Stomach smooth muscle (tissue), 2 donors: ENCODE measurements at regions not wholly inside any gene's neighbourhood (a gene's known extent, or its start where the extent isn't known, plus 50 kb on each side); places are given as distances from the start of the nearest gene placed in this dataset.
"Not testable (repeated sequence)": the region's sequence is repeated elsewhere in the genome, so short reads cannot be mapped to it uniquely, and the experiment has no call there.

Experiments
- H3K27ac ChIP-seq: one replicate; pipeline ENCODE4 v1.7.0; 2013; ENCODE audit warnings: mild to moderate bottlenecking, low read length, inconsistent platforms
- H3K27me3 ChIP-seq, 2 donors: one replicate each; pipeline ENCODE4 v1.7.0; 2013; ENCODE audit warnings: low read length in 2 of 2; ENCODE audit not compliant: insufficient read depth in 2 of 2, control insufficient read depth in 1 of 2
- H3K36me3 ChIP-seq, 2 donors: one replicate each; pipeline ENCODE4 v1.7.0; 2013; ENCODE audit warnings: low read length in 2 of 2; ENCODE audit not compliant: control insufficient read depth in 2 of 2, insufficient read depth in 2 of 2
- H3K4me1 ChIP-seq: one replicate; pipeline ENCODE4 v1.7.0; 2013; ENCODE audit warnings: low read length; ENCODE audit not compliant: control insufficient read depth, insufficient read depth
- H3K4me3 ChIP-seq, 2 donors: one replicate each; pipeline ENCODE4 v1.7.0; 2013; ENCODE audit warnings: low read length in 2 of 2
- H3K9ac ChIP-seq, 2 donors: one replicate each; pipeline ENCODE4 v1.7.0; 2013; ENCODE audit warnings: low read length in 2 of 2, mild to moderate bottlenecking in 1 of 2
- H3K9me3 ChIP-seq, 2 donors: one replicate each; pipeline ENCODE4 v1.7.0; 2013; ENCODE audit warnings: low read length in 2 of 2; ENCODE audit not compliant: control insufficient read depth in 2 of 2
- donor health status: healthy.
- donor health status: Pancreatic carcinoma.

- no peaks in the 10 kb centered on the region for H3K27me3 ChIP-seq
- no peak overlapping the region for H3K9ac ChIP-seq
- no peaks in the 10 kb centered on the region for H3K9me3 ChIP-seq
- peak overlapping the region; percentile 76 for H3K27ac ChIP-seq
- H3K4me1 ChIP-seq: peaks cover 17% of the 10 kb centered on the region
- H3K4me3 ChIP-seq: no peak overlapping the region
- no peaks in the 10 kb centered on the region for H3K36me3 ChIP-seq
Measured at GRCh38 chr11:121870206-121871045, 245.6 kb downstream of the BLID start.

- Histone ChIP-seq H3K9ac (no peak overlapping the region), H3K9me3 (no peaks in the 10 kb centered on the region), H3K4me1 (peaks cover 17% of the 10 kb centered on the region), H3K27me3 (no peaks in the 10 kb centered on the region), H3K27ac (peak overlapping the region; percentile 76), H3K36me3 (no peaks in the 10 kb centered on the region), H3K4me3 (no peak overlapping the region)
Measured at GRCh38 chr11:121869478-121869877, 246.5 kb downstream of the BLID start.

GRCh38 chr11:121866754-121867153 lies 249.3 kb downstream of the BLID start:
- H3K9ac ChIP-seq: no peak overlapping the region
- H3K27me3 ChIP-seq: no peaks in the 10 kb centered on the region

GRCh38 chr11:121864660-121865059 lies 251.4 kb downstream of the BLID start:
- no peaks in the 10 kb centered on the region for H3K9me3 ChIP-seq
- no peaks in the 10 kb centered on the region for H3K36me3 ChIP-seq
- no peaks in the 10 kb centered on the region for H3K27me3 ChIP-seq
- no peak overlapping the region for H3K4me3 ChIP-seq
- H3K27ac ChIP-seq: no peak overlapping the region
- H3K9ac ChIP-seq: no peak overlapping the region
- H3K4me1 ChIP-seq: peaks cover 4% of the 10 kb centered on the region

More at GRCh38 chr11:121866754-121867153, 249.3 kb downstream of the BLID start:
- no peaks in the 10 kb centered on the region for H3K36me3 ChIP-seq
- no peak overlapping the region for H3K27ac ChIP-seq
- H3K9me3 ChIP-seq: no peaks in the 10 kb centered on the region
- H3K4me1 ChIP-seq: peaks cover 17% of the 10 kb centered on the region
- H3K4me3 ChIP-seq: peak overlapping the region in 1 of 2 donors; percentile 9

GRCh38 chr11:121863126-121863525 lies 252.9 kb downstream of the BLID start:
- H3K4me3 ChIP-seq: no peak overlapping the region
- H3K4me1 ChIP-seq: no peaks in the 10 kb centered on the region
- H3K36me3 ChIP-seq: no peaks in the 10 kb centered on the region
- H3K9ac ChIP-seq: no peak overlapping the region
- no peak overlapping the region for H3K27ac ChIP-seq
- no peaks in the 10 kb centered on the region for H3K9me3 ChIP-seq
- H3K27me3 ChIP-seq: no peaks in the 10 kb centered on the region

- not testable (repeated sequence) for H3K36me3 ChIP-seq
Measured at GRCh38 chr11:121855138-121855537, 260.9 kb downstream of the BLID start.

GRCh38 chr11:121844016-121844415 lies 272.0 kb downstream of the BLID start:
- H3K36me3 ChIP-seq: no peaks in the 10 kb centered on the region
- no peak overlapping the region for H3K27ac ChIP-seq

More at GRCh38 chr11:121855138-121855537, 260.9 kb downstream of the BLID start:
- H3K4me1 ChIP-seq, H3K9ac ChIP-seq, H3K27me3 ChIP-seq, H3K4me3 ChIP-seq, H3K9me3 ChIP-seq, H3K27ac ChIP-seq: not testable (repeated sequence)

GRCh38 chr11:121842192-121842585 lies 273.8 kb downstream of the BLID start:
- no peak overlapping the region for H3K27ac ChIP-seq
- H3K9ac ChIP-seq: no peak overlapping the region
- no peaks in the 10 kb centered on the region for H3K36me3 ChIP-seq
- peaks cover 2% of the 10 kb centered on the region for H3K4me1 ChIP-seq
- no peak overlapping the region for H3K4me3 ChIP-seq
- H3K27me3 ChIP-seq: no peaks in the 10 kb centered on the region
- H3K9me3 ChIP-seq: no peaks in the 10 kb centered on the region

More at GRCh38 chr11:121844016-121844415, 272.0 kb downstream of the BLID start:
- no peak overlapping the region for H3K9ac ChIP-seq
- peaks cover 2% of the 10 kb centered on the region for H3K4me1 ChIP-seq
- H3K9me3 ChIP-seq: no peaks in the 10 kb centered on the region
- H3K4me3 ChIP-seq: no peak overlapping the region
- no peaks in the 10 kb centered on the region for H3K27me3 ChIP-seq

GRCh38 chr11:121841487-121842191 lies 274.4 kb downstream of the BLID start:
- H3K36me3 ChIP-seq: no peaks in the 10 kb centered on the region
- no peaks in the 10 kb centered on the region for H3K27me3 ChIP-seq
- H3K9me3 ChIP-seq: no peaks in the 10 kb centered on the region
- H3K4me3 ChIP-seq: no peak overlapping the region
- H3K27ac ChIP-seq: no peak overlapping the region
- H3K4me1 ChIP-seq: peaks cover 2% of the 10 kb centered on the region
- no peak overlapping the region for H3K9ac ChIP-seq

GRCh38 chr11:121839781-121840180 lies 276.2 kb downstream of the BLID start:
- Histone ChIP-seq H3K4me3 (no peak overlapping the region), H3K9me3 (no peaks in the 10 kb centered on the region), H3K27ac (no peak overlapping the region), H3K27me3 (no peaks in the 10 kb centered on the region), H3K4me1 (peaks cover 2% of the 10 kb centered on the region), H3K36me3 (no peaks in the 10 kb centered on the region), H3K9ac (no peak overlapping the region)

- H3K27me3 ChIP-seq: no peaks in the 10 kb centered on the region
Measured at GRCh38 chr11:121838571-121838970, 277.4 kb downstream of the BLID start.

More at GRCh38 chr11:121838571-121838970, 277.4 kb downstream of the BLID start:
- Histone ChIP-seq H3K9ac (no peak overlapping the region), H3K4me3 (no peak overlapping the region), H3K36me3 (no peaks in the 10 kb centered on the region), H3K4me1 (peaks cover 2% of the 10 kb centered on the region), H3K27ac (no peak overlapping the region), H3K9me3 (peaks cover 0 to 4% of the 10 kb centered on the region in 2 donors)
